Astrocyte (in vitro differentiated cells and primary cell): ENCODE measurements at regions not wholly inside any gene's neighbourhood (a gene's known extent, or its start where the extent isn't known, plus 50 kb on each side); places are given as distances from the start of the nearest gene placed in this dataset.

ENCODE experiments used
- CTCF ChIP-seq: IDR thresholded peaks from 2 replicates; pipeline ENCODE4 v1.5.1; 2011; ENCODE audit warnings: low read depth, mild to moderate bottlenecking, inconsistent platforms, low read length, moderate library complexity; ENCODE audit not compliant: insufficient read depth
- EZH2 ChIP-seq: IDR thresholded peaks from 2 replicates; pipeline ENCODE4 v1.6.1; 2012; ENCODE audit warnings: mild to moderate bottlenecking, low read length, inconsistent platforms; ENCODE audit not compliant: insufficient read depth

GRCh38 chr4:174435974-174436373 lies 86.3 kb downstream of the HPGD start:
- no peak for TF ChIP-seq EZH2
- no peak for TF ChIP-seq CTCF
